ENCODE measurements at regions not wholly inside any gene's neighbourhood (a gene's known extent, or its start where the extent isn't known, plus 50 kb on each side); places are given as distances from the start of the nearest gene placed in this dataset.

DNA sequence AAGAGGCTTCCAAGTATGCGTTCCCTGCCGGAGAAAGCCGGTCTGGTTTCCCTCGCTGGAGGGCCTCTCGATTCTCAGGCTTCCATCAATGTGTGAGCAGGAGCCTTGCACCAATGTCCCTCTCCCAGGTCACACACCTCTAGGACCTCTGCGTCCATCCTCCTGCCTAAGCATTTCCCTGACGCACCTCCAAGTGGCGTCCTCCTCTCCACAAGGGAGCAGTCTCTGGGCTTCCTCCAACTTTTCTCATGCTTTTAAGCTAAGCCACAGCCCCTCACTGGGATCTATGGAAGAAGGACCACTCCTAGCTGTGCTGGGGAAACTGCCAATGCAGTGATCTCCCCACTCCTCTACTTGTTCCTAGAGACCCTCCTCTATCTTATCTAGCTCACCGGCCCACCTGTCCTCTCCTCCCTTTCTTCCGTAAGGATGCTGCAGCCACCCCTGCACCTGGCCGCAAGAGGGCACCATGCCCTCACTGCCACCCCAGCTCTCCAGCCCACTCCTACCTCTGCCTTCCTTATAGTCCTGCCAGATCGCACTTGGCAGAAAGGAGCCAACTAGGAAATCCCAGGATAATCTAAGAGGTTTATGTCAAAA is 258.7 kb downstream of the LRFN2 start:
- H3K9me3 ChIP-seq (ENCODE audit: control insufficient read depth in 3 of 3, low read length in 3 of 3): no peaks in the 10 kb centered on the region
- H3K4me3 ChIP-seq (ENCODE audit: low read length in 3 of 3): no peak overlapping the region
- no peak overlapping the region for H3K9ac ChIP-seq (ENCODE audit: low read depth in 1 of 3, low read length in 3 of 3)
- H3K27me3 ChIP-seq (ENCODE audit: control insufficient read depth in 3 of 3, insufficient read depth in 3 of 3, low read length in 3 of 3): peaks cover 0 to 8% (median 7%) of the 10 kb centered on the region in 3 donors
- H3K36me3 ChIP-seq (ENCODE audit: control insufficient read depth in 3 of 3, insufficient read depth in 3 of 3, low read length in 3 of 3): no peaks in the 10 kb centered on the region
- peaks cover 3 to 24% (median 22%) of the 10 kb centered on the region in 3 donors for H3K4me1 ChIP-seq (ENCODE audit: control insufficient read depth in 3 of 3, insufficient read depth in 3 of 3, low read length in 3 of 3)
- H3K27ac ChIP-seq (ENCODE audit: low read depth, low read length): no peak overlapping the region

DNA sequence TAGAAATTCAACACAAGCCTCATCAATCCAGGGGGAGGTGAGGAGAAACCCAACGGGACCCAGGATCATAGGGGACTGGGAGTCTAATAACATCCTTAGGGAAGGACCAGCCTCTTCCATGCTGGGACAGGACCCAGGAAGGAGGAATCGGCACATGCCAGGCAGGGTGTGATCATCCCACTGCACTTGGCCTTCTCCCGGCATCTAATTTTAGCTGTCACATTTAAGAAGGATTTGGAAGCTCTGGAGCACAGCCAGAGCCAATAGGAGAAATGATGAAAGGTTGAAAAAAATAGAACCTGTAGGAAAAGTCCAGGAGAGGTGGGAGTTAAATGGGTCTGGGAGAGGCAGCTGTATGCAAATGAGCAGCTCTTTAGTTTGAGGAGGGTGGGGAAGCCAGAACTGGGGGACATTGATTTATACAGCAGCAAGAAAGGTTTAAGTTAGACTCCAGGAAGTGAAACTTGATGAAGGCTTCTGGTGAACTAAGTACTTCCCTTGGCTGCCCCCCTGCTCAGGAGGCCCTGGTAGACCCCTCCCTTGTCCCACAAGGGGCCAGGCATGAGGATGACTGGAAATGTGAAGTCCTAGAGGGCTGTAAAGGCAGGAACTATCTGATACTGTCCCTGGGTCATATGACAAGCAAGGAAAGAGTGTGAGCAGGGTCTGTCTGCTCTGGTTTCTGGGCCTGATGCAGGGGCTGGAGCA is 260.3 kb downstream of the LRFN2 start:
- peaks cover 0 to 9% (median 7%) of the 10 kb centered on the region in 3 donors for H3K27me3 ChIP-seq (ENCODE audit: control insufficient read depth in 3 of 3, insufficient read depth in 3 of 3, low read length in 3 of 3)
- H3K4me3 ChIP-seq (ENCODE audit: low read length in 3 of 3): no peak overlapping the region
- no peak overlapping the region for H3K9ac ChIP-seq (ENCODE audit: low read depth in 1 of 3, low read length in 3 of 3)
- H3K27ac ChIP-seq (ENCODE audit: low read depth, low read length): no peak overlapping the region
- no peaks in the 10 kb centered on the region for H3K36me3 ChIP-seq (ENCODE audit: control insufficient read depth in 3 of 3, insufficient read depth in 3 of 3, low read length in 3 of 3)
- H3K4me1 ChIP-seq (ENCODE audit: control insufficient read depth in 3 of 3, insufficient read depth in 3 of 3, low read length in 3 of 3): peaks cover 3 to 24% (median 22%) of the 10 kb centered on the region in 3 donors
- no peaks in the 10 kb centered on the region for H3K9me3 ChIP-seq (ENCODE audit: control insufficient read depth in 3 of 3, low read length in 3 of 3)

DNA sequence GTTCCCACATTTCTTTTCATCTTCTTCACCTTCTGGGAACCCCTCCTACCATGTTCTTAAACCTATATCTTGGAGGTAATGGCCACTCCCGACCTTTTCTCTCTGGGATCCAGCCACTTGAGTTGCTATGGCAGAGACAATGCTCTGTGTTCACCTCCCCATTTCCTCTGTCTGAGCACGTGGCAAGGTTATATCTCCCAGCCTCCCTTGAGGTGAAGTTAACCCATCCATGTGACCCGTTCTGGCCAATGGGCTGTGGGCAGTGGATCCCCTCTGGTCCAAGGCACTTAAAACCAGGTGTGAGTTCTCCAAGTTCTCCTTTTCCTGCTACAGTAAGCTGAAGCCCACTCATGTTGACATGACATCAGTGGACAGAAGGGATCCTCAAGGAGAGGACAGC is 261.4 kb downstream of the LRFN2 start:
- Histone ChIP-seq H3K27ac (ENCODE audit: low read depth, low read length) (no peak overlapping the region), H3K4me1 (ENCODE audit: control insufficient read depth in 3 of 3, insufficient read depth in 3 of 3, low read length in 3 of 3) (peaks cover 3 to 24% (median 22%) of the 10 kb centered on the region in 3 donors), H3K9me3 (ENCODE audit: control insufficient read depth in 3 of 3, low read length in 3 of 3) (no peaks in the 10 kb centered on the region), H3K36me3 (ENCODE audit: control insufficient read depth in 3 of 3, insufficient read depth in 3 of 3, low read length in 3 of 3) (no peaks in the 10 kb centered on the region), H3K27me3 (ENCODE audit: control insufficient read depth in 3 of 3, insufficient read depth in 3 of 3, low read length in 3 of 3) (peaks cover 0 to 11% (median 8%) of the 10 kb centered on the region in 3 donors), H3K9ac (ENCODE audit: low read depth in 1 of 3, low read length in 3 of 3) (no peak overlapping the region), H3K4me3 (ENCODE audit: low read length in 3 of 3) (no peak overlapping the region)

DNA sequence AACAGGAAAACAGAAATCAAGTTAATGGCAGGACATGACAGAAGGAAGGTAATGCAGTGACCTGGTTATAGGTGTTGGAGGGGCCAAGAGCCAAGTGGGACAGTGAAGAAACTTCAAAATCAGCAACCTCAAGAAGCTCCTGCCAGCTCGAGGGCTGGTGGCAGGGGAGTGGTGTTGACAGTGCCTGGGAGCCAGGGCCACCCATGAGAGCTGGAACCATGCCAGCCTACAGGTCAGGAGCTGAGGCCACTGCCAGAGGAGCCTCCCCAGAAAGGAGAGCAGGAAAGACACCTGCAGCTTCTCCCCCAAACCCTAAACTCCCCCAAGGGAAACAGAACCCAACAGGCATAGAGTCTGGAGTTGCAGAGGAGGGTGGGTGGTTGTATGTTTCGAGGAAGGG is 262.1 kb downstream of the LRFN2 start:
- no peaks in the 10 kb centered on the region for H3K9me3 ChIP-seq (ENCODE audit: control insufficient read depth in 3 of 3, low read length in 3 of 3)
- peaks cover 0 to 11% (median 8%) of the 10 kb centered on the region in 3 donors for H3K27me3 ChIP-seq (ENCODE audit: control insufficient read depth in 3 of 3, insufficient read depth in 3 of 3, low read length in 3 of 3)
- H3K4me3 ChIP-seq (ENCODE audit: low read length in 3 of 3): no peak overlapping the region
- peaks cover 3 to 24% (median 22%) of the 10 kb centered on the region in 3 donors for H3K4me1 ChIP-seq (ENCODE audit: control insufficient read depth in 3 of 3, insufficient read depth in 3 of 3, low read length in 3 of 3)
- no peaks in the 10 kb centered on the region for H3K36me3 ChIP-seq (ENCODE audit: control insufficient read depth in 3 of 3, insufficient read depth in 3 of 3, low read length in 3 of 3)
- H3K27ac ChIP-seq (ENCODE audit: low read depth, low read length): no peak overlapping the region
- no peak overlapping the region for H3K9ac ChIP-seq (ENCODE audit: low read depth in 1 of 3, low read length in 3 of 3)

DNA sequence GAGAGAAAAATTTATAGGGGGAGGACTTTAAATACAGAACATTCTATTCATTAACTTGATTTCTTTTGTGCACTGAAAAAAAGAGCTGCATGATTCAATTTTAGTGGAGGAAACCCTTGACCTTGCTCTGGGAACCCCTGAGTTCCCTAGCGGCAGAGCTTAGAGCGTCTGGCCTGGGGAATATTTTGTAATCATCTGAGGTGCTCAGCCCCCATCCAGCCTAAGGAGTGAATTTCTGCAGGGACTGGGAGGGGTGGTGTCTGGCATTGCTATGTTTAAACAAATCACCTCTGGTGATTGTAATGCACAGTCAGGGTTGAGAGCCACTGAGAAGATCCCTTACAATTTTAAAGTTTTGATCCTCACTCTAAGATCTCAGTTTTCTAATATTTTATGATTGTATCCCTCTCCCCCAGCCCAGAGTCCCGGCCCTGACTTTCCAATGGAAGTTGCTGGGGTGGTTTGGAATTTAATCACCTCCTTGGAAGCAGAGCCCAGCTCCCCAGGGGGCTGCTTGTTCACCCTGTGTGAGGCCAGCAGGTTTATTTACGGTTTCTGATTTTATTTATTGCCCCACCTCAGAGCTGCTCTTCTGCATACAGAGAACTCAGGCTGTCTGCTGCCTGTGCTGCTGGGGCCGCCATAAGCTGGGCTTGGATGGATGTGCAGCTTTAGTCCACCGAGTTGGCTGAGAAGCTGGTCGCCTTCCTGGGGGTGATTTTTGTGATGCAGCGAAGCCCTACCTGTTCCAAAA is 263.1 kb downstream of the LRFN2 start:
- H3K4me3 ChIP-seq (ENCODE audit: low read length in 3 of 3): no peak overlapping the region
- H3K36me3 ChIP-seq (ENCODE audit: control insufficient read depth in 3 of 3, insufficient read depth in 3 of 3, low read length in 3 of 3): no peaks in the 10 kb centered on the region
- no peaks in the 10 kb centered on the region for H3K9me3 ChIP-seq (ENCODE audit: control insufficient read depth in 3 of 3, low read length in 3 of 3)
- no peak overlapping the region for H3K9ac ChIP-seq (ENCODE audit: low read depth in 1 of 3, low read length in 3 of 3)
- peaks cover 3 to 24% (median 22%) of the 10 kb centered on the region in 3 donors for H3K4me1 ChIP-seq (ENCODE audit: control insufficient read depth in 3 of 3, insufficient read depth in 3 of 3, low read length in 3 of 3)
- peaks cover 0 to 11% (median 6%) of the 10 kb centered on the region in 3 donors for H3K27me3 ChIP-seq (ENCODE audit: control insufficient read depth in 3 of 3, insufficient read depth in 3 of 3, low read length in 3 of 3)
- H3K27ac ChIP-seq (ENCODE audit: low read depth, low read length): no peak overlapping the region

GRCh38 chr6:40322336-40322735 is 264.8 kb downstream of the LRFN2 start:
- Histone ChIP-seq H3K27ac (ENCODE audit: low read depth, low read length) (no peak overlapping the region), H3K36me3 (ENCODE audit: control insufficient read depth in 3 of 3, insufficient read depth in 3 of 3, low read length in 3 of 3) (no peaks in the 10 kb centered on the region), H3K4me3 (ENCODE audit: low read length in 3 of 3) (no peak overlapping the region), H3K27me3 (ENCODE audit: control insufficient read depth in 3 of 3, insufficient read depth in 3 of 3, low read length in 3 of 3) (peaks cover 0 to 4% (median 3%) of the 10 kb centered on the region in 3 donors), H3K9me3 (ENCODE audit: control insufficient read depth in 3 of 3, low read length in 3 of 3) (no peaks in the 10 kb centered on the region), H3K9ac (ENCODE audit: low read depth in 1 of 3, low read length in 3 of 3) (no peak overlapping the region), H3K4me1 (ENCODE audit: control insufficient read depth in 3 of 3, insufficient read depth in 3 of 3, low read length in 3 of 3) (peaks cover 3 to 23% (median 22%) of the 10 kb centered on the region in 3 donors)

DNA sequence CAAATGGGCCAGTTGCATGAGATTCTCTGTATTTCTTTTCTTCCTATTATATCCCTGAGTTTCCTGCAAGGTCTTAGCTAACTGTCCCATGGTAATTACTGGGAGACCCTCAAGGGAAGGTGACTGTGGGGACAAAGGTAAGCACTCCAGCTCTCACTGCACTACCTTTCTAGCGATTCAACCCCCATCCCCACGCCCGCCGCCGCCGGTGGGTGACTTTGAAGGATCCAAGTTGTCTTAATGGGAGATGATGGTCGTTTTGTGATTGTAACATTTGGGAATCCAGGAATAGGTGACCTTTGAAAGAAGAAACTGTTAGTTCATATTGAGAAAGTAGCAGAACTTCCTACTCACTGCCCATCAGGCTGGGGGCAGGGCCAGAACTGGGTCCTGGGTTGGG is 265.5 kb downstream of the LRFN2 start:
- peaks cover 2 to 15% (median 15%) of the 10 kb centered on the region in 3 donors for H3K4me1 ChIP-seq (ENCODE audit: control insufficient read depth in 3 of 3, insufficient read depth in 3 of 3, low read length in 3 of 3)
- H3K4me3 ChIP-seq (ENCODE audit: low read length in 3 of 3): no peak overlapping the region
- H3K36me3 ChIP-seq (ENCODE audit: control insufficient read depth in 3 of 3, insufficient read depth in 3 of 3, low read length in 3 of 3): no peaks in the 10 kb centered on the region
- H3K9me3 ChIP-seq (ENCODE audit: control insufficient read depth in 3 of 3, low read length in 3 of 3): no peaks in the 10 kb centered on the region
- no peak overlapping the region for H3K27ac ChIP-seq (ENCODE audit: low read depth, low read length)
- peaks cover 0 to 4% (median 3%) of the 10 kb centered on the region in 3 donors for H3K27me3 ChIP-seq (ENCODE audit: control insufficient read depth in 3 of 3, insufficient read depth in 3 of 3, low read length in 3 of 3)
- H3K9ac ChIP-seq (ENCODE audit: low read depth in 1 of 3, low read length in 3 of 3): no peak overlapping the region

DNA sequence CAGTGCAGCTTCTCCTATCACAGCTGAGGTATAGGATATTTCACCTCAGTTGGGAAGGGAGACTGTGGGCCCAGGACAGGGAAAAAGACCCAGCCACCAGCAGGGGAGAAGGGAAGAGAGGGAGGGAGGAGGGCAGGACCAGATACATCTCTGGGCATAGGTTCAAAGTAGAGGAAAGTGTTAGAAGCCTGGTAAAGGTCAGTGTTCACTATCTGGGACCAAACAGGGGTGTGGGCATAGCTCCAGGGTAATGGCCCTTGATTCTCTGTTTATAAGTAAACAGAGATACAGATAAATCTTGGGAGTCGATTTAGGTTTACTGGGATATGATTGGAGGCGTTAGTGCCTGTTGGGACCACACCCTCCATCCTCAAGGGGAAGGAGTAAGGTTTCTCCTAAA is 266.2 kb downstream of the LRFN2 start:
- no peak overlapping the region for H3K27ac ChIP-seq (ENCODE audit: low read depth, low read length)
- H3K4me3 ChIP-seq (ENCODE audit: low read length in 3 of 3): no peak overlapping the region
- H3K9ac ChIP-seq (ENCODE audit: low read depth in 1 of 3, low read length in 3 of 3): no peak overlapping the region
- peaks cover 0 to 4% (median 3%) of the 10 kb centered on the region in 3 donors for H3K27me3 ChIP-seq (ENCODE audit: control insufficient read depth in 3 of 3, insufficient read depth in 3 of 3, low read length in 3 of 3)
- no peaks in the 10 kb centered on the region for H3K9me3 ChIP-seq (ENCODE audit: control insufficient read depth in 3 of 3, low read length in 3 of 3)
- peaks cover 4 to 14% (median 9%) of the 10 kb centered on the region in 3 donors for H3K4me1 ChIP-seq (ENCODE audit: control insufficient read depth in 3 of 3, insufficient read depth in 3 of 3, low read length in 3 of 3)
- H3K36me3 ChIP-seq (ENCODE audit: control insufficient read depth in 3 of 3, insufficient read depth in 3 of 3, low read length in 3 of 3): no peaks in the 10 kb centered on the region

DNA sequence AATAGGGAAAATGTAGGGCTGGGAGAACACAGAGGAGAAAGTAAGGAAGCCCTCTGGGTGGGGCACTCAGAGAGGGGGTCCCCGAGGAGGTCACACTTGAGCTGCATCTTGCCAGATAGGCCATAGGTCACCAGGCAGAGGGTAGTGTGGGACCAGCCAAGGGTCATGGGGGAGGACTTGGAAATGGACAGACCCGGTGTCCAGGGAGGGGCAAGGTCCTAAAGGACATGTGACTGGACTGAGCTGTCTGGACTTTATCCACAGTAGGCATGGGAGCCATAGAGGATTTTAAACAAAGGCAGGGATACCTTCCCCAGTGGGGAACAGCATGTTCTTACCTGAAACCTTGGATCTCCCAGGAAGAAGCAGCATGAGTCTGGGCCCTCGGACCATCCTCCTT is 266.7 kb downstream of the LRFN2 start:
- Histone ChIP-seq H3K4me1 (ENCODE audit: control insufficient read depth in 3 of 3, insufficient read depth in 3 of 3, low read length in 3 of 3) (peaks cover 9 to 14% (median 10%) of the 10 kb centered on the region in 3 donors), H3K9me3 (ENCODE audit: control insufficient read depth in 3 of 3, low read length in 3 of 3) (no peaks in the 10 kb centered on the region), H3K27me3 (ENCODE audit: control insufficient read depth in 3 of 3, insufficient read depth in 3 of 3, low read length in 3 of 3) (peaks cover 0 to 4% (median 3%) of the 10 kb centered on the region in 3 donors), H3K9ac (ENCODE audit: low read depth in 1 of 3, low read length in 3 of 3) (no peak overlapping the region), H3K36me3 (ENCODE audit: control insufficient read depth in 3 of 3, insufficient read depth in 3 of 3, low read length in 3 of 3) (no peaks in the 10 kb centered on the region), H3K4me3 (ENCODE audit: low read length in 3 of 3) (no peak overlapping the region), H3K27ac (ENCODE audit: low read depth, low read length) (no peak overlapping the region)

DNA sequence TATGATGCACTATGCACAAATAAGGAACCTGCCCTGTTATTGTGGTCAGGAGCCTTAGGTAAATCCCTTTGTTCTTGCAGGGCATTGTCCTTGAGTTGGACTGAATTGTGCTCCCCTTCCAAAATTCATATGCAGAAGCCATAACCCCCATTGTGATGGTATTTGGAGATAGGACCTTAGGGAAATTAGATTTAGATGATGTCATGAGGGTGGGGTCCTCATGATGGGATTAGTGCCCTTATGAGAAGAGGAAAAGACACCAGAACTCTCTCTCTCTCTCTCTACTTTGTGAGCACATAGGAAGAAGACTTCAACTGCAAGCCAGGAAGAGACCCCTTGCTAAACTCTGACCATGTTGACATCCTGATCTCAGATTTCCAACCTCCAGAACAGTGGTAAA is 268.0 kb downstream of the LRFN2 start:
- Histone ChIP-seq H3K9ac (ENCODE audit: low read depth in 1 of 3, low read length in 3 of 3) (no peak overlapping the region), H3K4me1 (ENCODE audit: control insufficient read depth in 3 of 3, insufficient read depth in 3 of 3, low read length in 3 of 3) (peaks cover 12 to 16% (median 13%) of the 10 kb centered on the region in 3 donors), H3K4me3 (ENCODE audit: low read length in 3 of 3) (no peak overlapping the region), H3K36me3 (ENCODE audit: control insufficient read depth in 3 of 3, insufficient read depth in 3 of 3, low read length in 3 of 3) (no peaks in the 10 kb centered on the region), H3K9me3 (ENCODE audit: control insufficient read depth in 3 of 3, low read length in 3 of 3) (no peaks in the 10 kb centered on the region), H3K27me3 (ENCODE audit: control insufficient read depth in 3 of 3, insufficient read depth in 3 of 3, low read length in 3 of 3) (peaks cover 0 to 4% (median 3%) of the 10 kb centered on the region in 3 donors), H3K27ac (ENCODE audit: low read depth, low read length) (no peak overlapping the region)

Measured in skeletal muscle tissue (tissue), 3 donors.